ENCODE measurements at regions not wholly inside any gene's neighbourhood (a gene's known extent, or its start where the extent isn't known, plus 50 kb on each side); places are given as distances from the start of the nearest gene placed in this dataset.

GRCh38 chr13:67827992-67828391 lies 597.9 kb upstream of the PCDH9 start:
- no peaks in the 10 kb centered on the region for H3K27me3 ChIP-seq (replicated peaks; ENCODE audit: control insufficient read depth, insufficient read depth, low read length)
- Mint-ChIP-seq H3K27ac (ENCODE audit: unreplicated experiment) (no peak overlapping the region), H3K4me3 (ENCODE audit: unreplicated experiment) (no peak overlapping the region), H3K36me3 (ENCODE audit: insufficient read depth, unreplicated experiment) (no peaks in the 10 kb centered on the region), H3K4me1 (ENCODE audit: low read depth, unreplicated experiment) (no peaks in the 10 kb centered on the region), H3K27me3 (ENCODE audit: insufficient read depth, unreplicated experiment) (no peaks in the 10 kb centered on the region), H3K9me3 (ENCODE audit: unreplicated experiment) (no peaks in the 10 kb centered on the region)
- intact Hi-C loops (cut with micrococcal nuclease; ENCODE audit: unreplicated experiment): no loop called here
- H3K4me1 ChIP-seq: no peaks in the 10 kb centered on the region
- no peak for DNase-seq
- H3K4me3 ChIP-seq (ENCODE audit: low read depth, low read length): no peak overlapping the region
- TF ChIP-seq, protein P1, sequence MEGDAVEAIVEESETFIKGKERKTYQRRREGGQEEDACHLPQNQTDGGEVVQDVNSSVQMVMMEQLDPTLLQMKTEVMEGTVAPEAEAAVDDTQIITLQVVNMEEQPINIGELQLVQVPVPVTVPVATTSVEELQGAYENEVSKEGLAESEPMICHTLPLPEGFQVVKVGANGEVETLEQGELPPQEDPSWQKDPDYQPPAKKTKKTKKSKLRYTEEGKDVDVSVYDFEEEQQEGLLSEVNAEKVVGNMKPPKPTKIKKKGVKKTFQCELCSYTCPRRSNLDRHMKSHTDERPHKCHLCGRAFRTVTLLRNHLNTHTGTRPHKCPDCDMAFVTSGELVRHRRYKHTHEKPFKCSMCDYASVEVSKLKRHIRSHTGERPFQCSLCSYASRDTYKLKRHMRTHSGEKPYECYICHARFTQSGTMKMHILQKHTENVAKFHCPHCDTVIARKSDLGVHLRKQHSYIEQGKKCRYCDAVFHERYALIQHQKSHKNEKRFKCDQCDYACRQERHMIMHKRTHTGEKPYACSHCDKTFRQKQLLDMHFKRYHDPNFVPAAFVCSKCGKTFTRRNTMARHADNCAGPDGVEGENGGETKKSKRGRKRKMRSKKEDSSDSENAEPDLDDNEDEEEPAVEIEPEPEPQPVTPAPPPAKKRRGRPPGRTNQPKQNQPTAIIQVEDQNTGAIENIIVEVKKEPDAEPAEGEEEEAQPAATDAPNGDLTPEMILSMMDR (IDR thresholded peaks at IDR 0.05; ENCODE audit: insufficient read depth in 1 of 2, low read depth in 1 of 2, low read length in 1 of 2, severe bottlenecking in 1 of 2, unreplicated experiment in 1 of 2): no peak
- ChIA-PET CTCF (no interaction called here), POLR2A (no interaction called here)
- no peaks in the 10 kb centered on the region for H3K9me3 ChIP-seq
- H3K36me3 ChIP-seq (ENCODE audit: control insufficient read depth, insufficient read depth, low read length): no peaks in the 10 kb centered on the region
- BruUV-seq (replicated peaks): no TSS peak

DNA sequence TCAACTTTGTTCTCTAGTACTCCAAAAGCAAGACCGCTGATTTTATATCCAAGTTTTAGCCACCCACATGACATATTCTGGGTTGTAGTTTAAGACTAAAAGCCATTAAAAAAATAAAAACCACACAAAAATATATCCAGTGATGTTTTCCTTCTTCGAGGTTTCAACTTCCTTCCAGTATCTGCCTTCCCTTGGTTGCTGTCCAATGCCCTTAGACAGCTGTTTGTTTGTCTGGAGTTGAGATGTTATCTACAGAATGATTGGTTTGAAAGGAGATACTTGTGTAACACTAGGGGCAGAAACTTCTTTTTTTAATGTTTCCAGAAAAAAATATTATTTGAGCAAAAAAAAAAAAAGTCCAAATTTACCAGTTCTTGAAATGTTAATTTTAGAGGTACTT lies 591.5 kb upstream of the PCDH9 start:
- TF ChIP-seq, protein P1 (IDR thresholded peaks at IDR 0.05; ENCODE audit: insufficient read depth in 1 of 2, low read depth in 1 of 2, low read length in 1 of 2, severe bottlenecking in 1 of 2, unreplicated experiment in 1 of 2): no peak
- ChIA-PET POLR2A (no interaction called here), CTCF (no interaction called here)
- Histone ChIP-seq H3K27me3 (replicated peaks; ENCODE audit: control insufficient read depth, insufficient read depth, low read length) (no peaks in the 10 kb centered on the region), H3K9me3 (no peaks in the 10 kb centered on the region), H3K4me3 (ENCODE audit: low read depth, low read length) (no peak overlapping the region), H3K36me3 (ENCODE audit: control insufficient read depth, insufficient read depth, low read length) (no peaks in the 10 kb centered on the region), H3K4me1 (no peaks in the 10 kb centered on the region)
- Mint-ChIP-seq H3K9me3 (ENCODE audit: unreplicated experiment) (no peaks in the 10 kb centered on the region), H3K4me3 (ENCODE audit: unreplicated experiment) (no peak overlapping the region), H3K27ac (ENCODE audit: unreplicated experiment) (no peak overlapping the region), H3K4me1 (ENCODE audit: low read depth, unreplicated experiment) (no peaks in the 10 kb centered on the region), H3K27me3 (ENCODE audit: insufficient read depth, unreplicated experiment) (peaks cover 3% of the 10 kb centered on the region), H3K36me3 (ENCODE audit: insufficient read depth, unreplicated experiment) (no peaks in the 10 kb centered on the region)
- DNase-seq: no peak
- intact Hi-C loops (cut with micrococcal nuclease; ENCODE audit: unreplicated experiment): no loop called here
- BruUV-seq (replicated peaks): no TSS peak

GRCh38 chr13:67806796-67807195 lies 576.7 kb upstream of the PCDH9 start:
- no peaks in the 10 kb centered on the region for H3K9me3 ChIP-seq
- Mint-ChIP-seq H3K27me3 (ENCODE audit: insufficient read depth, unreplicated experiment) (no peaks in the 10 kb centered on the region), H3K4me1 (ENCODE audit: low read depth, unreplicated experiment) (peaks cover 7% of the 10 kb centered on the region), H3K4me3 (ENCODE audit: unreplicated experiment) (no peak overlapping the region), H3K36me3 (ENCODE audit: insufficient read depth, unreplicated experiment) (no peaks in the 10 kb centered on the region), H3K9me3 (ENCODE audit: unreplicated experiment) (peaks cover 9% of the 10 kb centered on the region), H3K27ac (ENCODE audit: unreplicated experiment) (no peak overlapping the region)
- CTCF ChIA-PET: no interaction called here
- no peaks in the 10 kb centered on the region for H3K4me1 ChIP-seq
- no peak overlapping the region for H3K4me3 ChIP-seq (ENCODE audit: low read depth, low read length)
- DNase-seq: no peak
- POLR2A ChIA-PET: no interaction called here
- no peaks in the 10 kb centered on the region for H3K27me3 ChIP-seq (replicated peaks; ENCODE audit: control insufficient read depth, insufficient read depth, low read length)
- no TSS peak for BruUV-seq (replicated peaks)
- no peaks in the 10 kb centered on the region for H3K36me3 ChIP-seq (ENCODE audit: control insufficient read depth, insufficient read depth, low read length)
- intact Hi-C loops (cut with micrococcal nuclease; ENCODE audit: unreplicated experiment): no loop called here
- TF ChIP-seq, protein P1 (IDR thresholded peaks at IDR 0.05; ENCODE audit: insufficient read depth in 1 of 2, low read depth in 1 of 2, low read length in 1 of 2, severe bottlenecking in 1 of 2, unreplicated experiment in 1 of 2): no peak

All from Caco-2 (cell line).